HG03280 (cell line): ENCODE measurements at regions not wholly inside any gene's neighbourhood (a gene's known extent, or its start where the extent isn't known, plus 50 kb on each side); places are given as distances from the start of the nearest gene placed in this dataset.

ENCODE experiments used
- ATAC-seq: cut with Tn5 transposase; IDR thresholded peaks from one replicate; pipeline ENCODE4 v1.9.1; 2021; ENCODE audit warnings: mild to moderate bottlenecking, moderate library complexity; ENCODE audit not compliant: unreplicated experiment

DNA sequence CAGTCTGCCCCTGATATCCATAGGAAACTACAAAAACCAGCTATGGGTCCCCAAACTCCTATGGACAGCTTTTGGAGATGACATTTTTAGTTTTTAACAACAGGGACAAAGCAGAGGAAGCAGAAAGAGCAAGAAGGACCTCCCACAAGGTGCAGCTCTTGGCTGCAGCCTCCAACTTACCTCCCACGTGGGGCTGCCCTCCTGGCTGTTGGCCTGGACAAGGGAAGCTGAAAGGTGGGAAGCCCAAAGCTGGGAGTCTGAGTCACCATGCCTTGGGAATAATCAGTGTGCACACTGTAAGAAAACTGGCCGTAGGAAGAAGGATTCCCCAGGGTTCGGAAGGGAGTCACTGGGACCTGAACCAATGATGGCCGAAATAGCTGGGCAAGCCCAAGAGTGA lies 51.8 kb upstream of the PAX1 start:
- ATAC-seq = no peak

DNA sequence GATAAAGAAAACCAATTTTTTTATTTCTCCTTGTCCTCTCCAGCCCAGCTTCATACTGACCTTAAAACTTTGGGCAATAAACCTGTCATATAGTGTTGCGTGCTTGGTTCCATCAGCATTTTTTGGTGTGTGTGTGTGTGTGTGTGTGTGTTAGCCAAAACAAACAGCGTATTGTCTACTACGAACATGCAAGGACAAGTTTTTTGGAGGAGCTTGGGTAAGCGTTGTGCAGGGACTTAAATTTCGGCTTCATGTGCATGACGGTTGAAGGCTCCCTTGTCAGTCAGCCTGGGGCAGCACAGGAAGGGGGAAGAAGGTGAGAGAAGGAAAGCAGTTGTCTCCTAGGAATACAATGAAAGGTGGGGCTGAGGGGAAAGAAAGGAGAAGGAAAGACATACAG lies 62.0 kb upstream of the PAX1 start:
- ATAC-seq = no peak

DNA sequence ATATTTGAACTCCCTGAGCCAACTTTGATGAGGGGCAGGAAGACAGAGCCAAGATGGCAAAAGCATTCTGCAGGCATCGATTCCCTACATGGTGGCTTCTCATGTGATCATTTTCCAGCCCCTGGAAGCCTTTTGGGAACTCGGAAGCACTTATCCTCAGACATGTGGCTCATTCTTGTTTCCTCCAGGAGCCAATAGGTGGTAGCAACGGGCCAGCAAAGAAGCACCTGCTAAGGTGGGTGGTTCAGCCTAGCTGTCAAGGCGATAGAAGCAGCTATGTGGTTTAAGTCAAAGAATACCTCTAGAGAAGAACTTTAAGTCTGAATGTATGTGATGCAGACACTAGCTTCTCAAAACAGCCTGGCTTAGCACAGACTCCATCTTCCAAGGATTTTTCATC lies 64.9 kb upstream of the PAX1 start:
- no peak for ATAC-seq

GRCh38 chr20:21633829-21634228 lies 71.6 kb upstream of the PAX1 start:
- ATAC-seq = no peak

DNA sequence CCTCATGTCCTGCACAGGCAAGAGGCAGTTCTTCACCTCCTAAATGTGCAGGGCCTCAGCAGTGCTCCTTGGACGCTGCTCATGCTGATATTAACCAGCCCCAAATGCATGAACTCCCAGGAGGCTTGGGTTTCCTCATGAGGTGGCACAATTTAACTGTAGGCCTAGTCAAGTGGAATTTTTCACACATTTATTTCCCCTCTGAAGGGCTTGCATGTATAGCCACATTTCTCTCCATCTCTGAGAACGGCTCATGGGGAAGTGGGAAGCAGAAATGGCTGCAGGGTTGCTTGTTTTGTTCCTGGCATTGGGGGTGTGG lies 72.8 kb upstream of the PAX1 start:
- no peak for ATAC-seq

DNA sequence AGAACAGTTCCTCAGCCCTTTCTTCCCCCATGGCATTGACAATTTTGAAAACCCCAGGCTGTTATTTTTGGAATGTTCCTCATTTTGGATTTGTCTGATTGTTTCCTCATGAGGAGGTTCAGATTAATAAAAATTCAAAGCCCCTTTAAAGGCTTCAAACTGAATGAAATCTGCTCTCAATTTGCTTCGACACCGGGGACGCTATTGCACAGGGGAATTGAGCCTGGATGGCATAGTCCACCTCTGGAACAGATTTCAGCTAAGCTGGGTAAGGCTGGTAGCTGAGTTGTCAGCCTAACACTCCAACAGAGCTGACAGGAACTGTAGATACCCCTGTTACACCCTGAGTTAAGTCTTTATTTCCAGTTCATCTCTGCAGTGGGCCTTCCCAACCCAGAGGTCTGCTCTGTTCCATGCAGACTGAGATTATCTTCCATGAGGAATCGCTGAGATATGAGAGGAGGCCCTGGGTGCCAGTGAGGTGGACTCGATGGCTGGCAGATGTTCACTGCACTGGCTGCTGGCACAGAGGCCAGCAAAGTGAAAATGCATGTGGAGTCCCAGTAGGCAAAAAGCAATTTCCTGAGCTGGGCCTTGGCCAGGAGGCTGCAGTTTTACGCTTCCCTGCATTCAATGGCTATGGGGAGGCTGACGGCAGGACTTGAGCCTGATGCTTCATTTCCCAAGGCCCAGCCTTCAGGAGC lies 73.3 kb upstream of the PAX1 start:
- ATAC-seq = no peak

DNA sequence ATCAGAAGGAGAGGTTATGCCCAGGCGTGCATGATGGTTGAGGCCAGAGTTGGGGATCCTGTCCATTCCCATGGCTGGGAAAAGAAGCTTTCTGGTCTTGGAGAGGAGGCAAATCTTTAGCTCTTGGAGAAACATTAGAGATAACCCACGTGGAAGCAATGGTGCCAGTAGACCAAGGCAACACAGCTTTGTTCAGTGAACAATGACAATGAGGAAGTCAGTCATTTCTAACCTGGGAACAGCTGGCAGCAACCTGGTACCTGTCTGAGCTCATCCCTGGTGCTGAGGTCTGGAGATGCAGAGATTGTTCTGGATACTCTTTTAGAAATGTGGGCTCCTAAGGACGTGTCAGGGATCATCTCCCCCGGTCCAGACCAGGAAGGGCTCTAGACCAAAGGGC lies 76.7 kb upstream of the PAX1 start:
- ATAC-seq = no peak

DNA sequence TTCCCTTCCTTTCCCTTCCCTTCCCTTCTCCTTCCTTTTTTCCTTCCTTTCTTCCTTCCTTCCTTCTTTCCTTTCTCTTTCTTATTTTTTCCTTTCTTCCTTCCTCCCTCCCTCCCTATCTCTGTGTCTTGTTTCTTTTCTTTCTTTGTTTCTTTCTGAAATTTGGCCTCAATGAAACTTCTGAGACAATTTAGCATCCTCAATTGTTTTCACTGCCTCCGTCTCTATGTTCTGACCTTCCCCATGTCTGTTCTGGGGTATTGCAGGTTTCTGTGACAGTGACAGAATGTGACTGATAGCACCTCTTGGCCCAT lies 81.7 kb upstream of the PAX1 start:
- ATAC-seq = no peak

GRCh38 chr20:21623074-21623780 lies 82.2 kb upstream of the PAX1 start:
- no peak for ATAC-seq

- ATAC-seq = no peak
Measured at GRCh38 chr20:21622097-21622857, 83.2 kb upstream of the PAX1 start.

DNA sequence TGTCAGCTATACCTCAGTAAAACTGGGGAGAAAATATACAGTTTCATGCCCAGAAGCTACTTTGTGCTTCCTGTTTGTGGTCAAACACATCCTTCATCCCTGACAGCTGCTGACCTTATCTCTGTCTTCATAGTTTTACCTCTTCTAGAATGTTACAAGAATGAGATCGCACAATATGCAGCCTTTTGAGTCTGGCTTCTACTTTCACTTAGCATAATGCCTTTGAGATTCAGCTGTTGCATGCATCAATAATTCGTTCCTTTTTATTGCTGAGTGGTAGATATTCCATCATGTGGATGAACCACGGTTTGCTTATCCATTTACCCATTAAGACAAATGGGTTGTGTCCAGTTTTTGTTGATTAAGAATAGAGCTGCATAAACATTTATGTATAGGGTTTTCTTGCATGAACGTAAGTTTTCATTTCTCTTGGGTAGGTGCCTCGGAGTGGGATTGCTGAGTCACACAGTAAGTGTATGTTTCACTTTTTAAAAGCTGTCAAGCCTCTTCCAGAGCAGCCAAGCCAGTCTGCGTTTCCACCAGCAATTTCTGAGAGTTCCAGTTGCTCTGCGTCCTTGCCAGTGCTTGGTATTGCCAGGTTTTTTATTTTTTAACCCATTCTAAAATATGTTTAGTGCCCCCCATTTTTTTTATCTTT lies 86.6 kb upstream of the PAX1 start:
- ATAC-seq = no peak

GRCh38 chr20:21615617-21616080 lies 89.8 kb upstream of the PAX1 start:
- ATAC-seq = peak; percentile 74

DNA sequence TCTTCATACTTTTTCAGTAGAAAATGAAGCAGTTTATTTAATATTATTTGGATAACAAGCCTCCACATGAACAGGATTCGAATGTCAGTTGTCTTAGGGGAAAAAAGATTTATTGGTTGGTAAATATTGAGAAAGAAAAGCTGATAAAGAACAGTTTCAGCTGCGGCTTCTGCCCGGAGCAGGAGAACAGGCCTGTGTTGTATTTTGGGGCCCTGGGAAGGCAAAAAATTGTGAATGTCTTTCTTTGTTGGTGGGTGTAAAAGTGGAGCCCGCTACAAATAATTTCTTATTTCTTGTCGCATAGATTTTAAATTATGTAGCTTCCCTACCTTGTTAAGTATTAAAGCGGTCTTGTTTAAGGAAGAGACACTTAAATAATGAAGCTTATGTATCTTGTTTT lies 90.5 kb upstream of the PAX1 start:
- ATAC-seq = no peak

- ATAC-seq = no peak
Measured at GRCh38 chr20:21613512-21613911, 92.0 kb upstream of the PAX1 start.

DNA sequence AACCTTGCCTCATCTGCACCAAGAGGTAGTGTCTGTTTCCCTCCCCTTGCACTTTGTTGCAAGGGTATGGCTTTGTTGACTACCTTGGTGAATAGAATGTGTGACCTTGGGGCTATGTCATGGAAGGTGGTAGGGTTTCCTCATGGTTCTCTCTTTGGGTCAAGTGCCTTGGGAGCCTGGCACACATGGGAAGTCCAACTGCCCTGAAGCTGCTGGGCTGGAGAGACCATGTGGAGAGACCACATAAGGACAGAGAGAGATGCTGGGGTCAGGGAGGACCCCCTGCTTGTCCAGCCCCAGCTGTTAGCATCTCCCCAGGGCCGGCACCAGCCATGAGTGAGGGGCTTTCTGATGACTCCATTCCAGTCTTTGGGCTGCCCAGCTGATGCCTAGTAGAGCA lies 95.5 kb upstream of the PAX1 start:
- no peak for ATAC-seq

- no peak for ATAC-seq
Measured at GRCh38 chr20:21609221-21609620, 95.4 kb upstream of the NKX2-2 start.

DNA sequence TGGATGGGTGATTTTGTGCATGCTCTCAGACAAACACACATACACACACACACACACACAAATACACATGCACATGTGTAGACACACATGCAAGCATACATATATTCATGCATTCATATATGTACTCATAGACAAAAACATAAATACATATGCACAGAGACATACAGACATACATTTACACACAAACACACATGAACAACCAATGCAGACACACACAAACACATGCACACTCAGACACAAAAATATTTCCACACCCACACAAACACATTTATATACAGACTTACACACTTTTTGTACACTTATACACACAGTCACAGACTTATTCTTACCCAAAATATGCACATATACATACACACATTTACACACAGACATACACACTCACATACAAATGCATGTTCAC lies 94.9 kb upstream of the NKX2-2 start:
- no peak for ATAC-seq

DNA sequence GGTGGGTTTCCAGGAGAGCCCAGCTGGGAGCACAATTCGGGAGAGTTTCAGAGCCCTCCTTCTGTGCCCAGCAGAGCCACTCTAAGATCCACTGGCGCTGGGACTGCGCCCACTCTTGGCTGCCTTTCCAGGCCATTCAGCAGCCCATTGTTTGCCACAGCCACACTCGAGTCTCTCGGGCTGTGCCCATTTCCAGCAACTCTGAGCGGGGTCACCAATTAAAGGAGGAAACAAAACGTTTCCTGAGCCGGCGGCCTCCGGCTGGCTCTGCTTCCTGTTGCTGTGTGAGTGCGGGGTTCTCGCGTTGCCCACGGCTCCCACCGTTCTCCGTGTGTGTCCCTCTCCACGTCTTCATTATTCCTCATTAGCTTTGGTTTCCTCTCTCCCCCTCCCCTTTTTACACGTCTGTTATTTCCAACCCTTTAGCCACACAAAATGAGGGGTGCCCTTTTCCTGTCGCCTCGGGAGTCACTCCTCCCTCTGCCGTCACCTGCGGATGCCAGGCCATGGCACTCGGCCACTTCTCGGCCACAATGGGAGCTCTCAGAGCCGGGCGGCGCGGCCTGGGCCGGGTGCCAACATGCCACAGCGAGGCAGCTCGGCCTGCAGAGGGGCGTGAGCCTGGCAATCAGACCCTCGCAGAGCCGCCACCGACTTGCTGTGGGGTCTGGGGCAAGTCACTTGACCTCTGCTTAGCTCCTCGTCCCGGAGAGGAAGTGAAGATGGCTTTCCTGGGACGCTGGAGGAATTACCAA lies 94.3 kb upstream of the NKX2-2 start:
- ATAC-seq = no peak

DNA sequence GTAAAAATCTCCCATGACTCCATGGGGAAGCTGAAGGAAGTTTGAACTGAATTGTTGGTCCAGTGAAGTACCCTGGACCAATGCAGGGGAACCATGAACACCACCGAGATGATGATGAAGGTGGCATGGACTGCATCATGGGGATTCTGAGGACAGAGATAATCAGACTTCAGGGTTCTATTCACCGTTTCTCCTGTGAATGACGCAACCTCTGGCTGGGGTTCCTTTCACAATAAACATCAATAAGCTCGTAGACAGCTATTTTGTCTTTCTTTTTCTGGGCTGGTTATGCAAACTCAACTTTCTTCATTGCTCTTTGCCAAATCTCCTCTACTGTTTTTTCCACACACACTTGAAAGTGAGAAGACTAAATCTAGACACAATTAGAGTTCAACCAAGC lies 87.9 kb upstream of the NKX2-2 start:
- no peak for ATAC-seq

DNA sequence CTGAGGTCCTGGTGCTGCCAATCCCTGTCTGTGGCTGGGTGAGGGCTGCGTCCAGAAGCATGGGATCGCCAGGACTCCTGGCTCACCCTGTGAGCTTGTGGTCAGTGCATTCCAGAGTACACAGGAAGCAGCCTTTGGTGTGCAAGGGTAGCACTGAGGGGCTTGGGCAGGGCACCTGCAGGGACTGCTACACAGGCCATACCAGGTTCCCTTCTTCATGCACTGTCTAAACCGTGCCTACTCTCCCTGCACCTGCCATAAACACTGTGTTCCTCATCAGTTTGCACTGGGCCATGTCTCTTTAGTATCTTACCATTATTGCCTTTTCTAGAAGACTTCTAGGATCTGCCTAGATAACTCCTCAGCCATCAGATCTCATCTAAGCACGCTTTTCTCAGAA lies 72.8 kb upstream of the NKX2-2 start:
- ATAC-seq = no peak
